ENCODE measurements at regions not wholly inside any gene's neighbourhood (a gene's known extent, or its start where the extent isn't known, plus 50 kb on each side); places are given as distances from the start of the nearest gene placed in this dataset.

GRCh38 chr10:78819361-78820006, 249.3 kb upstream of the ZMIZ1 start:
- no peak for DNase-seq

- no peak for DNase-seq
These were observed 248.8 kb upstream of the ZMIZ1 start for GRCh38 chr10:78820007-78820362.

- no peak for DNase-seq
These were observed 247.7 kb upstream of the ZMIZ1 start for GRCh38 chr10:78821052-78821451.

- no peak for DNase-seq
These were observed 239.9 kb upstream of the ZMIZ1 start for GRCh38 chr10:78828647-78829539.

GRCh38 chr10:78829565-78829964, 239.2 kb upstream of the ZMIZ1 start:
- DNase-seq: no peak

- DNase-seq: no peak
These were observed 238.4 kb upstream of the ZMIZ1 start for GRCh38 chr10:78830062-78830975.

GRCh38 chr10:78830976-78831375, 237.8 kb upstream of the ZMIZ1 start:
- no peak for DNase-seq

- DNase-seq: no peak
These were observed 237.3 kb upstream of the ZMIZ1 start for GRCh38 chr10:78831461-78831860.

- no peak for DNase-seq
These were observed 236.5 kb upstream of the ZMIZ1 start for GRCh38 chr10:78832281-78832680.

GRCh38 chr10:78838141-78838657, 230.6 kb upstream of the ZMIZ1 start:
- no peak for DNase-seq

- no peak for DNase-seq
These were observed 225.3 kb upstream of the ZMIZ1 start for GRCh38 chr10:78843495-78843894.

GRCh38 chr10:78844960-78845607, 223.7 kb upstream of the ZMIZ1 start:
- no peak for DNase-seq

GRCh38 chr10:78846071-78846470, 222.7 kb upstream of the ZMIZ1 start:
- DNase-seq: no peak

GRCh38 chr10:78846760-78847159, 222.0 kb upstream of the ZMIZ1 start:
- no peak for DNase-seq

- DNase-seq: no peak
These were observed 221.3 kb upstream of the ZMIZ1 start for GRCh38 chr10:78847485-78847884.

GRCh38 chr10:78849115-78849514, 219.7 kb upstream of the ZMIZ1 start:
- no peak for DNase-seq

- DNase-seq: no peak
These were observed 219.0 kb upstream of the ZMIZ1 start for GRCh38 chr10:78849731-78850130.

- no peak for DNase-seq
These were observed 217.9 kb upstream of the ZMIZ1 start for GRCh38 chr10:78850644-78851435.

- no peak for DNase-seq
These were observed 217.1 kb upstream of the ZMIZ1 start for GRCh38 chr10:78851647-78852046.

GRCh38 chr10:78852466-78853240, 216.1 kb upstream of the ZMIZ1 start:
- no peak for DNase-seq

- no peak for DNase-seq
These were observed 214.9 kb upstream of the ZMIZ1 start for GRCh38 chr10:78853864-78854263.
